SU-DHL-6 (cell line): ENCODE measurements at regions not wholly inside any gene's neighbourhood (a gene's known extent, or its start where the extent isn't known, plus 50 kb on each side); places are given as distances from the start of the nearest gene placed in this dataset.

Source experiments
- H2AFZ ChIP-seq: fragments of 200-600 bp; sonication (generic); 2 replicates; pipeline ENCODE4 v1.6.1; 2014; ENCODE audit warnings: low read depth, mild to moderate bottlenecking, moderate library complexity, mixed read lengths, antibody characterized with exemption, low read length; ENCODE audit not compliant: severe bottlenecking
- H3F3A ChIP-seq: fragments of 200-600 bp; shearing (Covaris generic); 2 replicates; pipeline ENCODE4 v1.6.0; 2016; ENCODE audit warnings: antibody characterized with exemption, mild to moderate bottlenecking; ENCODE audit not compliant: insufficient read depth
- H3K27ac ChIP-seq: fragments of 200-600 bp; sonication (generic); 2 replicates; pipeline ENCODE4 v1.5.1; 2016; ENCODE audit warnings: low read depth, mild to moderate bottlenecking, low read length, moderate library complexity, mixed read lengths
- H3K27me3 ChIP-seq: fragments of 200-600 bp; sonication (generic), shearing (Covaris generic); 2 replicates; pipeline ENCODE4 v1.6.0; 2014; ENCODE audit warnings: mild to moderate bottlenecking, low read length
- H3K36me3 ChIP-seq: fragments of 200-600 bp; sonication (generic); 2 replicates; pipeline ENCODE4 v1.6.1; 2014; ENCODE audit warnings: mild to moderate bottlenecking, low read length, mixed read lengths
- H3K4me2 ChIP-seq: fragments of 300-600, 200-600 bp; shearing (Covaris generic), sonication (generic); 2 replicates; pipeline ENCODE4 v1.6.0; 2014; ENCODE audit warnings: low read length, low read depth, mild to moderate bottlenecking; ENCODE audit not compliant: poor library complexity, severe bottlenecking
- H3K4me3 ChIP-seq: fragments of 200-600 bp; sonication (generic); 2 replicates; pipeline ENCODE4 v1.5.1; 2014; ENCODE audit warnings: antibody characterized with exemption, low read length, mild to moderate bottlenecking, mixed read lengths; ENCODE audit not compliant: insufficient read depth, poor library complexity, severe bottlenecking
- H3K79me2 ChIP-seq: fragments of 200-600 bp; sonication (generic); 2 replicates; pipeline ENCODE4 v1.6.1; 2014; ENCODE audit warnings: mild to moderate bottlenecking, low read length, moderate library complexity; ENCODE audit not compliant: insufficient read depth
- H3K9ac ChIP-seq: fragments of 200-600 bp; sonication (generic); 2 replicates; pipeline ENCODE4 v1.7.0; 2014; ENCODE audit warnings: mild to moderate bottlenecking, low read length
- H3K9me2 ChIP-seq: fragments of 200-600 bp; sonication (generic); replicated peaks from 2 replicates; pipeline ENCODE4 v1.6.1; 2014; ENCODE audit warnings: low read length; ENCODE audit not compliant: insufficient read depth
- H3K9me3 ChIP-seq: fragments of 200-600 bp; sonication (generic); 2 replicates; pipeline ENCODE4 v1.6.1; 2014; ENCODE audit warnings: low read length, mixed read lengths; ENCODE audit not compliant: insufficient read depth
- H4K20me1 ChIP-seq: fragments of 200-600 bp; sonication (generic); 2 replicates; pipeline ENCODE4 v1.6.1; 2014; ENCODE audit warnings: low read depth, mild to moderate bottlenecking, antibody characterized with exemption, low read length, moderate library complexity, mixed read lengths
- EZH2phosphoT487 ChIP-seq: fragments of 200-600 bp; sonication (generic), shearing (Covaris generic); conservative IDR thresholded peaks from 2 replicates; pipeline ENCODE4 v1.6.1; 2018; ENCODE audit warnings: mild to moderate bottlenecking, antibody characterized with exemption, low read length, moderate library complexity, mixed read lengths
- TF ChIP-seq, protein P1 (sequence below): fragments of 200-600 bp; sonication (generic); IDR thresholded peaks from one replicate; pipeline ENCODE4 v1.5.1; 2017; ENCODE audit warnings: antibody characterized with exemption, mild to moderate bottlenecking, low read length, moderate library complexity; ENCODE audit not compliant: insufficient read depth, poor library complexity, severe bottlenecking

DNA sequence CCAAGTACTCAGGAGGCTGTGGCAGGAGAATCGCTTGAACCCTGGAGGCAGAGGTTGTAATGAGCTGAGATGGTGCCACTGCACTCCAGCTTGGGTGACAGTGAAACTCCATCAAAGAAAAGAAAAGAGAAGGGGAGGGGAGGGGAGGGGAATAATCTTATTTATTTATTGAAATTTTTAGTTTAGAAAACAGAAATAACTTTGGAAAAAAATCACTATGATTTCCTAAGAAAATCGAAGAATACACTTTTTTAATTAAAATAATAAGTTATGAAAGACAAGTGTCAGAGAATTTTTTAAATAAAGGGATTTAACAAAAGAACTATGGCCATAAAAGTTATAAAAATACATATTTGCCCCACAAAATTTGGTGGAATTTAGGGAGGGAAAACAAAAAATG, 836.9 kb upstream of the HS3ST1 start:
- Histone ChIP-seq H3K4me3 (no peak overlapping the region), H3K9me2 (no peaks in the 10 kb centered on the region), H3K27ac (no peak overlapping the region), H3K36me3 (no peaks in the 10 kb centered on the region), H3K79me2 (no peaks in the 10 kb centered on the region), H3K4me2 (no peak overlapping the region), H3F3A (no peaks in the 10 kb centered on the region), H3K9me3 (no peaks in the 10 kb centered on the region), H4K20me1 (no peaks in the 10 kb centered on the region), H3K9ac (no peak overlapping the region), H3K27me3 (no peaks in the 10 kb centered on the region), H2AFZ (no peak overlapping the region)
- TF ChIP-seq, protein P1, sequence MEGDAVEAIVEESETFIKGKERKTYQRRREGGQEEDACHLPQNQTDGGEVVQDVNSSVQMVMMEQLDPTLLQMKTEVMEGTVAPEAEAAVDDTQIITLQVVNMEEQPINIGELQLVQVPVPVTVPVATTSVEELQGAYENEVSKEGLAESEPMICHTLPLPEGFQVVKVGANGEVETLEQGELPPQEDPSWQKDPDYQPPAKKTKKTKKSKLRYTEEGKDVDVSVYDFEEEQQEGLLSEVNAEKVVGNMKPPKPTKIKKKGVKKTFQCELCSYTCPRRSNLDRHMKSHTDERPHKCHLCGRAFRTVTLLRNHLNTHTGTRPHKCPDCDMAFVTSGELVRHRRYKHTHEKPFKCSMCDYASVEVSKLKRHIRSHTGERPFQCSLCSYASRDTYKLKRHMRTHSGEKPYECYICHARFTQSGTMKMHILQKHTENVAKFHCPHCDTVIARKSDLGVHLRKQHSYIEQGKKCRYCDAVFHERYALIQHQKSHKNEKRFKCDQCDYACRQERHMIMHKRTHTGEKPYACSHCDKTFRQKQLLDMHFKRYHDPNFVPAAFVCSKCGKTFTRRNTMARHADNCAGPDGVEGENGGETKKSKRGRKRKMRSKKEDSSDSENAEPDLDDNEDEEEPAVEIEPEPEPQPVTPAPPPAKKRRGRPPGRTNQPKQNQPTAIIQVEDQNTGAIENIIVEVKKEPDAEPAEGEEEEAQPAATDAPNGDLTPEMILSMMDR = no peak
- TF ChIP-seq EZH2phosphoT487 = no peak

DNA sequence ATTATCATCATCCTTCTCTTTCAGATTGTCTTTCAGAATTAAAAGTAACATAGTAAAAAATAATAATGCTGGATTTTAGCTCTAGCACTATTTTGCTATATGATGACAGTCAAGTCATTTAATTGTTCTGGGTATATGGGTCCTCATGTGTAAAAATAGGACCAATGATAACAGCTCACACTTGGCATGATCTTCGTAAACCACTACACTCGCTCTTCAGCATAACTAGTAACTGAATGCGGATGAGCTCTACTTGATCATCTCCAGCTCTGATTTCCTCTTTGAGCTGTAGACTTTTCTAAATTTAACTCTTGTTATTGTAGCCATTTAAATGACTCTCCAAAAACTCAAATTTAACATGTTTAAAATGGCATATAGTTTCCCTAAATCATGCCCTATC, 831.8 kb upstream of the HS3ST1 start:
- H3K36me3 ChIP-seq = no peaks in the 10 kb centered on the region
- no peak overlapping the region for H3K27ac ChIP-seq
- H2AFZ ChIP-seq = no peak overlapping the region
- H3K9me2 ChIP-seq = no peaks in the 10 kb centered on the region
- H3K79me2 ChIP-seq = no peaks in the 10 kb centered on the region
- TF ChIP-seq, protein P1 = no peak
- no peak for TF ChIP-seq EZH2phosphoT487
- no peak overlapping the region for H3K4me3 ChIP-seq
- H3K4me2 ChIP-seq = no peak overlapping the region
- no peaks in the 10 kb centered on the region for H3K9me3 ChIP-seq
- H4K20me1 ChIP-seq = no peaks in the 10 kb centered on the region
- H3K9ac ChIP-seq = no peak overlapping the region
- H3K27me3 ChIP-seq = no peaks in the 10 kb centered on the region
- H3F3A ChIP-seq = no peaks in the 10 kb centered on the region

DNA sequence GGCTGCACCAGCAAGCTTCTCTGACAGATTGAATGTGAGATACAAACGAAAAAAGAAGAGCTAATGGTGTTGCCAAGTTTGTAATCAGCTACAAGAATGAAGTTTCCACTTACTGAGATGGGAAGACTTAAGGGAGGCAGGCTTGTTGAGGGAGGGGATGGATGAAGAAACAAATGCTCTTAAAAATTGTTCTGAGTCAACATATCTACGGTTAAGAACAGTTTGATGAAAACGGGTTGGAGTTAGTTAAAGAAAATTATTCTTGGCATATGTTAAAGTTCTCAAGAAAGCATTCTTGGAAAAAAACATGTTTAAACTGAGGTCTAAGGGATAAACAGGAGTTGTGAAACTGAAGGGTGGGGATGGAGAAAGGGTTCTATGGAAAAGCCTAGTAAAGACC, 816.3 kb upstream of the HS3ST1 start:
- Histone ChIP-seq H4K20me1 (no peaks in the 10 kb centered on the region), H3K27ac (no peak overlapping the region), H3K36me3 (no peaks in the 10 kb centered on the region), H3K9me3 (no peaks in the 10 kb centered on the region), H2AFZ (no peak overlapping the region), H3K79me2 (no peaks in the 10 kb centered on the region), H3K27me3 (no peaks in the 10 kb centered on the region), H3K9ac (no peak overlapping the region), H3K4me2 (no peak overlapping the region), H3F3A (no peaks in the 10 kb centered on the region), H3K9me2 (no peaks in the 10 kb centered on the region), H3K4me3 (no peak overlapping the region)
- TF ChIP-seq, protein P1 = no peak
- TF ChIP-seq EZH2phosphoT487 = no peak

DNA sequence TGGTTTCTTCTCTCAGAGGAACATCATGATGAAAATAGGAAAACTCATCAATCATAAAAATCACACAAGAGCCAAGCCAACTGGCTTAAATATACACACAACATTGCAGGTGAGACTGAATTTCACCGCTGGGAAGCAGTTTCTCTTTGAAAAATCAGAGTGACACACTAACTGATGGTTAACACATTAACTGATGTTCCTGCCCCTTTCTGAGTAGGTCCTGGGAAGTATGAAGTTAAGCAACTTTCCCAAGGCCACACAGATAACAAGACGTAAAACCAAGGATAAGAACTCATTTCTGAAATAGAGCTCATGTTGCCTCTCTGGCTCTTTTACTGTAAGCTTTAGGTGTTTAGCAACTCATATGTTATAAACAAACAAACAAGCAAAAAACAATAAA, 813.7 kb upstream of the HS3ST1 start:
- no peaks in the 10 kb centered on the region for H3K9me2 ChIP-seq
- no peak overlapping the region for H3K4me3 ChIP-seq
- H3K9ac ChIP-seq = no peak overlapping the region
- no peak overlapping the region for H3K27ac ChIP-seq
- no peaks in the 10 kb centered on the region for H3K27me3 ChIP-seq
- no peaks in the 10 kb centered on the region for H3K36me3 ChIP-seq
- H3K9me3 ChIP-seq = no peaks in the 10 kb centered on the region
- H3F3A ChIP-seq = no peaks in the 10 kb centered on the region
- TF ChIP-seq, protein P1 = no peak
- TF ChIP-seq EZH2phosphoT487 = no peak
- H2AFZ ChIP-seq = no peak overlapping the region
- no peak overlapping the region for H3K4me2 ChIP-seq
- no peaks in the 10 kb centered on the region for H4K20me1 ChIP-seq
- H3K79me2 ChIP-seq = no peaks in the 10 kb centered on the region
